ENCODE measurements at regions not wholly inside any gene's neighbourhood (a gene's known extent, or its start where the extent isn't known, plus 50 kb on each side); places are given as distances from the start of the nearest gene placed in this dataset.

DNA sequence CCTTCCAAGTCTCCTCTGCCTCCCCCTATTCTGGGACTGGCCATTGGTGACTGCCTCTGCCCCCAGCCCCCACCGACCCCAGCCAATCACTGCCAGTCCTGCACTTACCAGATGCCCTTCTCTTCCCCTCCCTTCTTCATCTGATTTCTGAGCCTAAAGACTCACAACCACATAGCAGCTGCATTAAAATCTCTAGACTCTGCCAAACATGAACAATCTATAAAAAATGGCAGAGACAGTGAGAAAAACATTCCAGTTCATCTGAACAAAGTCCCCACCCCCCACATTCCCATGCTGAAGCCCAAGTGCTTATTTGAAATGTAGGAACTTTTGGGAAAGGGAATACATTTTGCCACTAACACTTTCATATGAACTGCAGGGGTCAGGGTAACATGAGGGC lies 60.8 kb downstream of the KCTD12 start:
- no peak for TF ChIP-seq CTCF (IDR thresholded peaks at IDR 0.05; ENCODE audit: control extremely low read depth in 1 of 3, insufficient read depth in 1 of 3, low read depth in 1 of 3, low read length in 3 of 3)
- no peak for TF ChIP-seq EZH2 (IDR thresholded peaks at IDR 0.05; ENCODE audit: low read depth, low read length, severe bottlenecking)
- TF ChIP-seq BRCA1 (IDR thresholded peaks at IDR 0.05; ENCODE audit: low read depth, low read length), result no peak
- TF ChIP-seq POLR2A (IDR thresholded peaks at IDR 0.05; ENCODE audit: control extremely low read depth in 1 of 2, low read depth in 2 of 2, low read length in 2 of 2), result no peak
- TF ChIP-seq TAF1 (IDR thresholded peaks at IDR 0.05; ENCODE audit: low read depth, low read length), result no peak
- TF ChIP-seq CHD1 (IDR thresholded peaks at IDR 0.05; ENCODE audit: low read depth, low read length), result no peak
- no peak for TF ChIP-seq YY1 (IDR thresholded peaks at IDR 0.05; ENCODE audit: low read depth, low read length)
- TF ChIP-seq EGR1 (IDR thresholded peaks at IDR 0.05; ENCODE audit: borderline replicate concordance, low read depth, low read length), result no peak
- TF ChIP-seq NRF1 (IDR thresholded peaks at IDR 0.05; ENCODE audit: low read depth, low read length), result no peak
- no peak for TF ChIP-seq SIN3A (conservative IDR thresholded peaks at IDR 0.05 in 1 of 2, IDR thresholded peaks at IDR 0.05 in 1 of 2; ENCODE audit: low read depth in 1 of 2, low read length in 2 of 2)
- no peak for TF ChIP-seq KDM1A (IDR thresholded peaks at IDR 0.05; ENCODE audit: borderline replicate concordance, low read length)
- TF ChIP-seq CEBPB (IDR thresholded peaks at IDR 0.05; ENCODE audit: low read depth, low read length), result no peak

Data from H1 (cell line).